ENCODE measurements at regions not wholly inside any gene's neighbourhood (a gene's known extent, or its start where the extent isn't known, plus 50 kb on each side); places are given as distances from the start of the nearest gene placed in this dataset.

- Histone ChIP-seq H3K27ac (ENCODE audit: low read depth, low read length) (no peak overlapping the region), H3K79me2 (ENCODE audit: insufficient read depth, low read length) (no peaks in the 10 kb centered on the region), H3K4me3 (ENCODE audit: insufficient read depth, low read length) (no peak overlapping the region), H3K4me2 (ENCODE audit: insufficient read depth, low read length) (no peak overlapping the region), H3K27me3 (ENCODE audit: insufficient read depth, low read length) (no peaks in the 10 kb centered on the region), H3K4me1 (ENCODE audit: insufficient read depth, low read length) (no peaks in the 10 kb centered on the region), H3K9me3 (ENCODE audit: low read depth, low read length) (no peaks in the 10 kb centered on the region), H3K36me3 (ENCODE audit: insufficient read depth, low read length) (no peaks in the 10 kb centered on the region), H4K20me1 (ENCODE audit: insufficient read depth, low read length) (no peaks in the 10 kb centered on the region), H2AFZ (ENCODE audit: low read length) (no peak overlapping the region)
- no peak for DNase-seq (ENCODE audit: insufficient read length, low spot score, missing footprints)
- no peak for TF ChIP-seq CTCF (IDR thresholded peaks at IDR 0.05; ENCODE audit: extremely low read depth, low read depth, low read length)
Measured at GRCh38 chr5:131042021-131042789, 122.9 kb downstream of the HINT1 start.

GRCh38 chr5:131023498-131023865 lies 141.6 kb downstream of the HINT1 start:
- Histone ChIP-seq H4K20me1 (ENCODE audit: insufficient read depth, low read length) (no peaks in the 10 kb centered on the region), H3K27me3 (ENCODE audit: insufficient read depth, low read length) (no peaks in the 10 kb centered on the region), H3K4me2 (ENCODE audit: insufficient read depth, low read length) (no peak overlapping the region), H2AFZ (ENCODE audit: low read length) (no peak overlapping the region), H3K79me2 (ENCODE audit: insufficient read depth, low read length) (no peaks in the 10 kb centered on the region), H3K4me3 (ENCODE audit: insufficient read depth, low read length) (no peak overlapping the region), H3K27ac (ENCODE audit: low read depth, low read length) (no peak overlapping the region), H3K4me1 (ENCODE audit: insufficient read depth, low read length) (no peaks in the 10 kb centered on the region), H3K36me3 (ENCODE audit: insufficient read depth, low read length) (no peaks in the 10 kb centered on the region), H3K9me3 (ENCODE audit: low read depth, low read length) (no peaks in the 10 kb centered on the region)
- DNase-seq (ENCODE audit: insufficient read length, low spot score, missing footprints): no peak
- no peak for TF ChIP-seq CTCF (IDR thresholded peaks at IDR 0.05; ENCODE audit: extremely low read depth, low read depth, low read length)

- TF ChIP-seq CTCF (IDR thresholded peaks at IDR 0.05; ENCODE audit: extremely low read depth, low read depth, low read length): no peak
- no peak overlapping the region for H3K4me2 ChIP-seq (ENCODE audit: insufficient read depth, low read length)
- no peaks in the 10 kb centered on the region for H4K20me1 ChIP-seq (ENCODE audit: insufficient read depth, low read length)
- no peaks in the 10 kb centered on the region for H3K79me2 ChIP-seq (ENCODE audit: insufficient read depth, low read length)
- H3K4me1 ChIP-seq (ENCODE audit: insufficient read depth, low read length): no peaks in the 10 kb centered on the region
- H3K36me3 ChIP-seq (ENCODE audit: insufficient read depth, low read length): no peaks in the 10 kb centered on the region
- no peak for DNase-seq (ENCODE audit: insufficient read length, low spot score, missing footprints)
- no peaks in the 10 kb centered on the region for H3K9me3 ChIP-seq (ENCODE audit: low read depth, low read length)
- H3K4me3 ChIP-seq (ENCODE audit: insufficient read depth, low read length): no peak overlapping the region
- no peak overlapping the region for H2AFZ ChIP-seq (ENCODE audit: low read length)
- H3K27ac ChIP-seq (ENCODE audit: low read depth, low read length): no peak overlapping the region
- H3K27me3 ChIP-seq (ENCODE audit: insufficient read depth, low read length): no peaks in the 10 kb centered on the region
Measured at GRCh38 chr5:131022811-131023497, 142.1 kb downstream of the HINT1 start.

GRCh38 chr5:131021646-131022045 lies 143.4 kb downstream of the HINT1 start:
- H3K9me3 ChIP-seq (ENCODE audit: low read depth, low read length): no peaks in the 10 kb centered on the region
- no peak for TF ChIP-seq CTCF (IDR thresholded peaks at IDR 0.05; ENCODE audit: extremely low read depth, low read depth, low read length)
- H3K4me3 ChIP-seq (ENCODE audit: insufficient read depth, low read length): no peak overlapping the region
- no peaks in the 10 kb centered on the region for H3K4me1 ChIP-seq (ENCODE audit: insufficient read depth, low read length)
- no peak overlapping the region for H2AFZ ChIP-seq (ENCODE audit: low read length)
- H3K36me3 ChIP-seq (ENCODE audit: insufficient read depth, low read length): no peaks in the 10 kb centered on the region
- H3K4me2 ChIP-seq (ENCODE audit: insufficient read depth, low read length): no peak overlapping the region
- H3K79me2 ChIP-seq (ENCODE audit: insufficient read depth, low read length): no peaks in the 10 kb centered on the region
- no peak for DNase-seq (ENCODE audit: insufficient read length, low spot score, missing footprints)
- H3K27ac ChIP-seq (ENCODE audit: low read depth, low read length): no peak overlapping the region
- no peaks in the 10 kb centered on the region for H4K20me1 ChIP-seq (ENCODE audit: insufficient read depth, low read length)
- H3K27me3 ChIP-seq (ENCODE audit: insufficient read depth, low read length): no peaks in the 10 kb centered on the region
